GM19324 (cell line): ENCODE measurements at regions not wholly inside any gene's neighbourhood (a gene's known extent, or its start where the extent isn't known, plus 50 kb on each side); places are given as distances from the start of the nearest gene placed in this dataset.

Source experiments
- ATAC-seq: cut with Tn5 transposase; IDR thresholded peaks from one replicate; pipeline ENCODE4 v1.9.1; 2021; ENCODE audit warnings: mild to moderate bottlenecking, moderate library complexity; ENCODE audit not compliant: unreplicated experiment, low FRiP score

DNA sequence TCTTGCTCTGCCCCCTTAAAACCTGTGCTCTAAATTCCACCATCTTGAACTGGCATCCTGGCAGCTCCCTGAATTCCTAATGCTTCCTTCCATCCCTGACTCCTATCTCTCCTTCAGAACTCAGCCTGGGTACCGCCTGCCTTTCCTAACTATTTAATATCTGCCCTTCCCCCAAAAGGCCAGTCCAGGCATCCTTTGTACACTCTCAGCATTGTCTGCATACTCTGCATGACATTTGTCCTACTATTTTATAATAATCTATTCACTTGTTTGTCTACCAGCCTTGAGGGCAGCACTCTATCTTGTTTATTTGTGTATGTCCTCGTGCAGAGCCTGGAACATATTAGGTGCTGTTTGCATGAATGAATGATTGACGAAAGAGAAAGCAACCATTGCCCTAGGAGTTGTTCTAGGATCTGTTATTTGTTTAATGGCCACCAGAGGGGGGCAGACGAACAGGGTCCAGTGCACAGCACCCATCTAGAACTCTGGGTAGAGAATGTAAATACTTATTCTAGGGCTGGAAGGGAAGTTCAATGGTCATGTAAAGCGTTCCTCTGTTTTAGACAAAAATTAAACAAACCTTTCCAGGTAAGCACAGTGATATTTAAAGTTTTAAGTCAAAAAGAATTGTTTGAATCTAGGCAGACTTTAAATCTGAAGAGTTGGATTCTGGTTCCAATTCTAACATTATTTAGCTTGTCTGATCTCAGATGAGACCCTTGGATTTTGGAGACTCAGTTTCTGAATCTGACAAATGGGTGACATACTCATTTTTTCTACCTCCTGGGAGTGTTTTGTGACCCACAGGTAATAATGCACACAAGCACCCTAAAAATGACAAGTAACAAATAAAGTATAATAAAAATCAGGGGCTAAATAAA, 125.8 kb upstream of the GALNT15 start:
- ATAC-seq, result peak; percentile 93

- ATAC-seq, result no peak
These were observed 123.6 kb upstream of the GALNT15 start for GRCh38 chr3:16050641-16051467.

GRCh38 chr3:16051691-16052090, 122.8 kb upstream of the GALNT15 start:
- no peak for ATAC-seq

DNA sequence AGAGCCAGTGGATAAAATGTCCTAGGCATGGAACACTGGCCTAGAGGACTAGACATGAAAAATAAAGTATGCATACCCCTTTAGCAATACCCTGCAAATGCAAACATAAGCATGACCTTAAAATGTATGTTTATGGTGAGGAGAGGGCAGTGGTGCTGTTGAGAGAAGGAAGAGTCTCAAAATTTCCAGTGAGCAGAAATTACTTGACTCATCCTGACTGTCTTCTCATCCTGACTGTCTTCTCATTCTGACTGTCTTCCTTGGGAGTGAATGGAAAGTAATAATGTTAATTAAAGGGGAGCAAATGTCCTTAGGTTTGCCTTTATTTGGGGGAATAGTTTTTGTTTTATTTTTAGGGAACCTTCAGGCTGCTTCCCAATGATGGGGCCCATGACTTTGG, 121.5 kb upstream of the GALNT15 start:
- no peak for ATAC-seq

DNA sequence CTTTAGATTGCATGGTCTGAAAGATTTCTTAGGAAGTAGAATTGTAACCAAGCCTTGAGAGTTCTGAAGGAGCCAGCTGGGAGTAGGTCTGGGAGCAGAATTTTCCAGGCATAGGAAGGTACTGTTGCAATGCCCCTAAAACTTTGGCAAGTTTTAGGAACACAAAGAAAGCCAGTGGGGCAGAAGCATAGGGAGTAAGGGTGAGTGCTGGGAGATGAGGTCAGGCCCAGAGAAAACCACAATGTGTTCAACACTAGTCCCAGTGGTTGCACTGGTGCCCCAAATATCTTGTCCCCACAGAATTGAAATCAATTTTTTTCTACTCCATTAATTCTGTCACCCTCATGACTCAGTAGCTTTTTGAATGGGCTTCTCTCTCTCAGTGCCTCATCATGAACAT, 120.7 kb upstream of the GALNT15 start:
- no peak for ATAC-seq

- ATAC-seq, result no peak
These were observed 118.8 kb upstream of the GALNT15 start for GRCh38 chr3:16055606-16056211.

DNA sequence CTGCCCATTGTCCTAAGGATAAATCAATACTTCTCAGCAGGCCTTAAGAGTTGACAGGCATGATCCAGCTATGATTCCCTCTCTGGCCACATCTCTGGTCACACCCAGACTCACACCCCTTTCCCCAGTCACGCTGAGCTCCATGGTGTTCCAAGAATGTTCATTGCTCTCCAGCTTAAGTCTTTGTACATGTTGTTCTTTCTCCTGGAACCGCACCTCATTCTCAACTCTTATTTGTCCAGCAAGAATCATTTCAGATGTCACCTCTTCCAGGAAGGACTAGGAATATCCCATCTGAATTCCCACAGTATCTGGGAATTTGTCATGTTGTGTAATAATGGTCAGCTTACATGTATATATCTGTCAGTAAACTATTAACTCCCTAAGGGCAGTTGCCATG, 118.3 kb upstream of the GALNT15 start:
- no peak for ATAC-seq

GRCh38 chr3:16058521-16058920, 116.0 kb upstream of the GALNT15 start:
- no peak for ATAC-seq

DNA sequence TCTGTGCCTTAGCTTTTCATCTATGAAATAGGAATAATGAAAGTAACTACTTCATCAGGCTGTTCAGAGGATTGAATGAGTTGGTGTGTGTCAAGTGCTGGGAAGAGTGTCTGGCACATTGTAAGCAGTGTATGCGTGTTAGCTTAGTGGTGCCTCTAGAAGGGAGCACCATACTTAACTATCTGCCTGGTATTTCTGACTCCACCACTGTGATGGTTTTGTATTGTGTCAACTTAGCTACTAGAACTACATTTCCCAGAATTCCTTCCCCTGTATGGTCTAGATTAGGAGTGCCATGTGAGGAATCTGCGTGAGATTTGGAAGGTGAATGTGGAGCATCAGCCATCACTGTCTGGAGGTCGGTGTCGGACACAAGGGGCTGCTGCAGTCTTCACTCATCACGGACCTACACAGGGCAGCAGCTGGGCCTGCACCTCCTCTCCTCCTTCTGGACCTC, 115.4 kb upstream of the GALNT15 start:
- no peak for ATAC-seq

- no peak for ATAC-seq
These were observed 114.6 kb upstream of the GALNT15 start for GRCh38 chr3:16059711-16060357.

- no peak for ATAC-seq
These were observed 114.1 kb upstream of the GALNT15 start for GRCh38 chr3:16060358-16060852.

- no peak for ATAC-seq
These were observed 113.5 kb upstream of the GALNT15 start for GRCh38 chr3:16060945-16061344.

DNA sequence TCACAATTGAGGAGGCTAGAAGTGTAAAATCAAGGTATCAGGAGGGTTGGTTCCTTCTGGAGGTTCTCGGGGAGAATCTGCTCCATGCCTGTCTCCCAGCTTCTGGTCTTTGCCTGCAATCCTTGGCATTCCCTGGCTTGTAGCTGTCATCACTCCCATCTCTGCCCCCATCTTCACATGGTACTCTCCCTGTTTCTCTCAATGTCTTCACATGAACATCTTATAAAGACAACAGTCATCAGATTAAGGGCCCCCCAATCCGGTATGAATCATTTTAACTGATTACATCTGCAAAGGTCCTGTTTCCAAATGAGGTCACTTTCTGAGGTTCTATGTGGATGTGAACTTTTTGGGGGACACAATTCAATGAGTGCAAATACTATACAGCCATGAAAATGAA, 113.0 kb upstream of the GALNT15 start:
- no peak for ATAC-seq

DNA sequence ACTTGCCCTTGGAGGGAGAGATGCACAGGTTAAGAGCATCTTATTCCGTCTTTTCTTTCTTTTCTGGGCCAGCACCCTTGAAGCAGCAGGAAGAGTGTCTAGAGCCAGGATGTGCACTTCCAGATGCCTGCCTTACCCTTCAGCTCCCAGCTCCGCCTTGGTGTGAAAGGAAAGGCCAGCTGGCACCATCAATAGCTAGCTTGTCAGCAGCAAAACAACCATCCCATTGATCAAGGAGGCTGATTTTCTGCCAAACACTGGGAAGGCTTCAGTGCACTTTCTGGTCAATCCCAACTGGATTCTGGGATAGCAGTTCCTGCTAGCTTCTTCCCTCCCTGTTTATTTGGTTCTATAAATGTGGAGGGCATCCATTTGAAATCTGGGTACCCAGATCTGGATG, 110.9 kb upstream of the GALNT15 start:
- ATAC-seq, result no peak

- ATAC-seq, result no peak
These were observed 109.7 kb upstream of the GALNT15 start for GRCh38 chr3:16064642-16065414.

DNA sequence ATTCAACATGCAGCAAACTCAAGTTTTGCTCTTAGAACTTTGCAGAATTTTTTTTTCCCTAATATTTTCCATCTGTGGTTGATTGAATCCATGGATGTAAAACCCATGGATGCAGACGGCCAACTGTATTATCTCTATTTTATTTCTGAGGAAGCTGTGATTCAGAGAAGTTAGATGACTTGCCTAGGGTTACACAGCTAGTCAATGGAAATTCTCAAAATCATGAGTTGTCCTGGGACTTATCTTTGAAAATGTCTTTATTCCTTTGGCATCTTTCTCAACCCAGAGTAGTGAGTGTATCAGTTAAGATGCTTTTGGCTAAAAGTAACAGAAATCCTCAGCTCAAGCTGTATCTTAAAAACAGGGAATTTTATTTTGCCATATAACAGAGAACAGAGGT, 107.9 kb upstream of the GALNT15 start:
- no peak for ATAC-seq

DNA sequence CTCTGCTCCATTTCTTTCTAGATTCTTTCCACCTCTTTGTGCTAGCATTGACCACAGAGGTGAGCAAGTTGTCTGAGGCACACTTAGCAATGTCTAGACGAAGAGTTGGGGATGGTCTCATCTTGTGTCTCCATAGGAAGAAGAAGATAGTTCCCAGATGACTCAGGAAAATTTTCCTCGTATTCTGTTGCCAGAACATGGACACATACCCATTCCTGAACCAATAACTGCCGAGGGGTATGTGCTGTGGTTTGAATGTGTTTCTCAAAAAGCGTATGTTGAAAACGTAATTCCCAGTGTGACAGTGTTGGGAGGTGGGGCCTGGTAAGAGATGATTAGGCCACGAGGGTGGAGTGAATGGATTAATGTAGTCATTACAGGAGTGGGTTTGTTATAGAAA, 107.5 kb upstream of the GALNT15 start:
- ATAC-seq, result no peak

- no peak for ATAC-seq
These were observed 106.5 kb upstream of the GALNT15 start for GRCh38 chr3:16067837-16068471.
